GM19438 (cell line): ENCODE measurements at regions not wholly inside any gene's neighbourhood (a gene's known extent, or its start where the extent isn't known, plus 50 kb on each side); places are given as distances from the start of the nearest gene placed in this dataset.

Source experiments
- ATAC-seq: cut with Tn5 transposase; IDR thresholded peaks from one replicate; pipeline ENCODE4 v1.9.1; 2021; ENCODE audit warnings: low read depth; ENCODE audit not compliant: unreplicated experiment

DNA sequence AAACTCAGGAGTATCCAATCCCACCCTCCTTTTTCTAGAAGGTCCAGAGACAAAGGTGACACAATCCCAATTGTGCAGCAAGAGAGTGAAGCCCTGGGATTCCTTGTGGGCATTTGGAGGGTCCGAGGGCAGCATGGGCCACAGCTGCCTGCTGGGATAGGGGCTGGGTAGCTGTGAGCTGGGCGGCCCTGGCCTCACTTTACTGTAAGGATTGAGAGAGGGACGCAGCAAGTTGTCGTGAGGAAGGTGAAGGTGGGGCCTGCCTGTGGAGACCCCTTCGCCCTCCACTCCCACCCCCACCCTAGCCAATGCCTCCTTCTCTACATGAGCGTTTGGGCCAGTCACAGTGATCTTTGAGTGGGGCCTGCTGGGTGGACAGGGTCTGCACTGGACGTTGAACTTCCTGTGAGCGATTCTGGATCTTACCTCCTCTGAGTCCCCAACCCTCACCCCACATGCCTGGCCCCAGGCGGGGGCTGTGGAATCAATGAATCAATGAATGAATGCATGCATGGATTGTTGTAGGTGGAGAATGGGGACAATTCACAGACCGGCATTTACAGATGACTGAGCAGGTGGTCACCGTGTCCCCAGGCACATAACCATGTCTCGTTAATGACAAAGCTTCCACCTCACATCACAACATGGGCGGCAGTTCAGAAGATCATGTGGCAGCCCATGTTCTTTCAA is 107.2 kb downstream of the INHBB start:
- ATAC-seq, result no peak

DNA sequence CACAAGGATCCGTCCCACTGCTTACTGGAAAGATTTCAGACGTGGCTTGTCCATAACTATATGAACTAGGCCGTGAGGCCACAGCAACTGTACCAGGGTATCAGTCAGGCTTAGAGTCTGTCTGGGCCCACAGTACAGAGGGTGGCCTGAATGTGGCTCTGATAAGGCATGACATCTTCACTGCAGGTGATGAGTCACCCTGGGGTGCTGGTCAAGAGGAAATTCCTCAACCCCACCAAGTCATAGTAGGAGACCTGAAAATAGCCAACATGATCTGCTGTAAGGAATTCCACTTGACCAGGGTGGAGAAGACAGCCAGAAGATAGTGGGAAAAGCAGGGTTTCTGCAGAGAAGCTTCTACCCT is 107.7 kb downstream of the INHBB start:
- ATAC-seq, result no peak

GRCh38 chr2:120454654-120455385 is 108.9 kb downstream of the INHBB start:
- no peak for ATAC-seq

GRCh38 chr2:120455390-120455789 is 109.5 kb downstream of the INHBB start:
- no peak for ATAC-seq

DNA sequence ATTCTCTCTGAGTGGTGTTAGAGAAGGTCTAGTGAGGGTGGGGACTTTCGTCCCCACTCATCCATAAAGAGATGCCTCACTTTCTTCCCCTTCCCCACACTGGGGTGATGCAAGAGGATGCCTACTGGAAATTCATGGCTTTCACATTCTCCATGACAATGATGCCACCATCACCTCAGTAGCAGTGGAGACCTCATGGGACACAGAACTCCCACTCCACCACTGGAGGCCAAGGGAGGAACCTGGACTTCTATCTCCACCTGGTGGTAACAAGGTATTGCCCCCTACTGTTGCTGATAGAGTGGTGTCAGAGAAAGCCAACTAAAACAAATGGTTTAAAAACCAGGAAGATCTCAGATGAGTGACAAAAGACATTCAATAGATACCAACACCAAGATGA is 110.9 kb downstream of the INHBB start:
- no peak for ATAC-seq

DNA sequence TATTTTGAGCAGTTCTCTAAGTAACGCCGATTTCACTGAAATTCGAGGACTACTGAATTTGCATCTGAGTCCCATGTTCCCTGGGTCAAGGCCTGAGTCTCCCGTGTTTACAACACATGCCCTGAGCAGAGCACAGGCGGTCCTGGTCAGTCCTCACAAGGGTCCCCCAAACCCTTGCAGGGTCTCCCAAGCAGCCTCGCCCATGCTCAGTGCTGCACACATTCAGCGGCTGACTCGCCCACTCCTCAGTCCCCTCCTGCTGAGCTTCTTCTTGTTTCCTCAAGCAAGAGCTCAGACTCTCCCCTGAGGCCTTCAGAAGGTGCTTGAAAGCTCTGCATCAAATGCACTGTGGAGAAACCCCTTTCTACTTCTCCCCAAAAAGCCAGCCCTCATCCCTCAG is 114.6 kb downstream of the INHBB start:
- no peak for ATAC-seq

GRCh38 chr2:120461092-120461491 is 115.2 kb downstream of the INHBB start:
- no peak for ATAC-seq

GRCh38 chr2:120461546-120462537 is 115.9 kb downstream of the INHBB start:
- no peak for ATAC-seq

GRCh38 chr2:120463527-120463926 is 117.6 kb downstream of the INHBB start:
- no peak for ATAC-seq

DNA sequence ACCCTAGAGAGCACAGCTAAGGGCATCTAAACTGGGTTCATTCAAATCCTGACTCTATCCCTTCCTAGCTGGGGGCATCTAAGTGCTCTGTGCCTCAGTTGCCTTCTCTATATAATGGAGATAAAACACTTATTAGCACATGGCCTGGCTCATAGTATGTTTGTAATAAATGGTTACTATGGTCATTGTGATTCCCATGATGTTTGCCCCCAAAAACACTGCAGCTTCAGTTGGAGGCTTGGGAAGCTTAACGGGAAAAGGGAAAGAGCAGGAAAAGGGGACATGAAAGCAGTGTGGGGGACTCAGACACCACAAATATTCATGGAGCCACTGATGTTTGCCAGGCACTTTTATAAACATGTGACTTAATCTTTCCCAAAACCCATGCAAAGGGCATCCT is 118.1 kb downstream of the INHBB start:
- no peak for ATAC-seq

- ATAC-seq, result no peak
Observed at GRCh38 chr2:120464448-120464931, 118.6 kb downstream of the INHBB start.

DNA sequence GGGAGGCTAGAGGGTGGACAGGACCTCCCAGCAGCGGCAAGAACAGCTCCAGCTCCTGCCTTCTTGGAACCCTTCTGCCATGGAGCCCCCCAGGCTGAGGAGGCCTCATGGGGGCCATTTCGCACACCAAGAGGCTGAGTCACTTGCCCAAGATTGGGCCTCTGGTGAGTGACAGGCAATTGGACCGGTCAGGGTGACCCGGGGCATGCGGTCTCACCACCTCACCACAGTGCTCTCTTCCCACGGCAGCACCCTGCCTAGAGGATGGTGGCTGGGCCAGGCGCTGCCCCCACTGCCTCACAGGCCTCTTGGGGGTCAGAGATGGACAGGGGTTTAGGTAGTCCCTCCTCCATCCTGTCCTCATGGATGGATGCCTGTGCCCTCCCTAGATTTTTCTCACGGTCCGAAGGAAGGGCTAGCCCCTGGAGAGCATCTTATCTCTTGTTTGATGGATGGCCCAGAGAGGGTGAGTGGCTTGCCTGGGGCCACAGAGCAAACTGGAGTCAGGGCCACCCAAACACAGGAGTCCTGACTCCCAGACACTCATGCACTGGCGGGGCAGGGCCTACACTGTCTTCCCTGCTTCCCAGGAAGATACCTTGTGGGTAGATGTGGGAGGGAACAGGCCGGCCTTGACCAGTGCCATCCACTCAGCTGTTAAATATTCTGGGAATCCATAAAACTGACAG is 119.2 kb downstream of the INHBB start:
- ATAC-seq, result no peak

DNA sequence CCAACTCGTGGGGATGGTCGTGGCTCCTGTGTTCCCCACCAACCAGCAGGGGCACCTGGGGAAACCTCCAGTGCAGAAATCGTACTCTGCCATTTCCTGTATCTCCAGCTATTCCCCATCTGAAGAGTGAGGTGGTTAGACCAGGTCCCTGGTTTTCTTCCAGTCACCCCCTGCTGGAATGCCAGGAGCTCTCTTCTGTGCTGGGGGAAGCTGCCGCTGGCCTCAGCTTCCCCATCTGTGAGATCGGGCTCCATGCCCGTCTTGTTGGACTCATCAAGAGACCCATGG is 119.7 kb downstream of the INHBB start:
- no peak for ATAC-seq

GRCh38 chr2:120465989-120466703 is 120.2 kb downstream of the INHBB start:
- no peak for ATAC-seq

- no peak for ATAC-seq
Observed at GRCh38 chr2:120466704-120467054, 120.7 kb downstream of the INHBB start.

GRCh38 chr2:120468136-120468535 is 122.2 kb downstream of the INHBB start:
- ATAC-seq, result no peak

DNA sequence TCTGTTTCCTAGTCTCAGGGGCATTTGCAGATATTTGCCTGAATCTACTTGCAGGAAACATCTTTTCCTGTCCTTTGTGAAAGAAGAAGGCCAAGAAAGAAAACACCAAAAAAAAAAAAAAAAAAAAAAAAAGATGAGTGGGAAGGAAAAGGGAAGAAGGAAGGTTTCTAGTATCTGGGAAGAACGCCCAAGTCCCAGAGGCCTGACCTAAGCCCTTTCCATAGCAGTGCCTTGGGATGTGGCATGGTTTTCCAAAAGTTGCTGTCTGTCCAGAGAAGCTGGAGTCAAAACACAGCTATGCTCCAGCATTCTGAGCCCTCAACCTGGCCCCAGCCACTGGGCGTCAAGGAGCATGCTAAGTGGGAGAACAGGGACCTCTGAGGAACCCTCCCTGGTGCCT is 123.5 kb downstream of the INHBB start:
- no peak for ATAC-seq

- ATAC-seq, result no peak
Observed at GRCh38 chr2:120470041-120470965, 124.4 kb downstream of the INHBB start.

DNA sequence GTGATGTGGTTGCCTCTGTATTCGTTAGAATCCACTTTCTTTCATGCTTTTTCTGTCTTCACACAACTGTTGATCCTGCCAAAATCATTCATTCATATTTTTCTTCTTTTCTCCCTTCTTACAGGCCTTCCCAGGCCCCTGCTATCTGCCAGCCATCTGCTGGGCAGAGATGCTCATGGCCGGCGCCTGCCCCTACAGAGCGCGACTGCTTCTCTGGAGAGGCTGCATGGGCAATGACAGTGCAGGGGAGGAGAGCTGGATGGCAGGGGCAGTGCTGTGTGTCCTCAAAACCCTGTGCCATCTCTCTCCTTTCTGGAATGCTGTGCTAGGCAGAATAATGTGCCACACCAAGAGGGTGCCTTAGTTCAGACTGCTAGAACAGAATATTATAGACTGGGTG is 125.2 kb downstream of the INHBB start:
- ATAC-seq, result no peak
